ENCODE measurements at regions not wholly inside any gene's neighbourhood (a gene's known extent, or its start where the extent isn't known, plus 50 kb on each side); places are given as distances from the start of the nearest gene placed in this dataset.

- TF ChIP-seq ZNF646 (CRISPR knock-in tag; IDR thresholded peaks at IDR 0.05) (no peak), ZNF530 (CRISPR knock-in tag; IDR thresholded peaks at IDR 0.05; ENCODE audit: low read depth) (no peak), ZBTB26 (CRISPR knock-in tag; IDR thresholded peaks at IDR 0.05; ENCODE audit: borderline replicate concordance) (no peak)
Measured at GRCh38 chr1:56175211-56175610, 404.2 kb downstream of the PLPP3 start (continued).

- H3K36me3 ChIP-seq (replicated peaks in 1 of 2; ENCODE audit: control insufficient read depth in 1 of 2, insufficient read depth in 2 of 2, low read length in 2 of 2), result no peaks in the 10 kb centered on the region
- no peaks in the 10 kb centered on the region for H3K27me3 ChIP-seq (ENCODE audit: control insufficient read depth in 1 of 2, insufficient read depth in 2 of 2, low read length in 2 of 2)
- FAIRE-seq, result no peak
- no peaks in the 10 kb centered on the region for H3K9me3 ChIP-seq (ENCODE audit: low read length)
- in situ Hi-C loops (cut with HindIII; ENCODE audit: extremely low pct_ligation_motif_present, low pct_unique_long_range_greater_than_20kb), result no loop called here
- no peak overlapping the region for H3K27ac ChIP-seq (ENCODE audit: extremely low read length, insufficient read depth, low read length)
- no peaks in the 10 kb centered on the region for H3K79me2 ChIP-seq (ENCODE audit: insufficient read depth, low read length)
- no peaks in the 10 kb centered on the region for H4K20me1 ChIP-seq (ENCODE audit: insufficient read depth, low read length)
- POLR2A ChIA-PET, result no interaction called here
- no peak for ATAC-seq
- 0% methylated on average over 1 of the region's 1 CpG for WGBS (ENCODE audit: low lambda C conversion rate)
- H3K4me2 ChIP-seq (ENCODE audit: low read depth, low read length), result no peak overlapping the region
- BruUV-seq (replicated peaks), result no TSS peak
- no peak overlapping the region for H2AFZ ChIP-seq (ENCODE audit: low read length)
- CTCF ChIA-PET (ENCODE audit: low intra/inter-chr PET ratio, low total read pairs), result no interaction called here
- no peak overlapping the region for H3K4me3 ChIP-seq (replicated peaks in 1 of 3; ENCODE audit: insufficient read depth in 1 of 3, low read depth in 2 of 3, low read length in 3 of 3)
- H3K4me1 ChIP-seq (ENCODE audit: insufficient read depth, low read length), result peaks cover 18% of the 10 kb centered on the region
- DNase-seq (ENCODE audit: low spot score), result no peak
- intact Hi-C loops (cut with micrococcal nuclease; ENCODE audit: unreplicated experiment), result no loop called here
- no peak overlapping the region for H3K9ac ChIP-seq (ENCODE audit: insufficient read depth, low read depth, low read length)
- TF ChIP-seq SRF (IDR thresholded peaks at IDR 0.05; ENCODE audit: low read depth, low read length) (no peak), ZZZ3 (CRISPR knock-in tag; IDR thresholded peaks at IDR 0.05; ENCODE audit: borderline replicate concordance) (no peak), RORA (CRISPR knock-in tag; IDR thresholded peaks at IDR 0.05) (no peak), ZNF317 (CRISPR knock-in tag; IDR thresholded peaks at IDR 0.05) (no peak), ZUFSP (CRISPR knock-in tag; IDR thresholded peaks at IDR 0.05; ENCODE audit: borderline replicate concordance) (no peak), ELF4 (CRISPR knock-in tag; IDR thresholded peaks at IDR 0.05; ENCODE audit: borderline replicate concordance) (no peak), RFXAP (CRISPR knock-in tag; IDR thresholded peaks at IDR 0.05; ENCODE audit: borderline replicate concordance) (no peak), ZIK1 (CRISPR knock-in tag; IDR thresholded peaks at IDR 0.05; ENCODE audit: borderline replicate concordance, low read depth) (no peak), ZNF790 (CRISPR knock-in tag; IDR thresholded peaks at IDR 0.05; ENCODE audit: borderline replicate concordance) (no peak), ZNF441 (CRISPR knock-in tag; IDR thresholded peaks at IDR 0.05; ENCODE audit: borderline replicate concordance) (no peak), DNMT1 (CRISPR knock-in tag; IDR thresholded peaks at IDR 0.05) (no peak)
Measured at GRCh38 chr1:56174176-56174885, 405.0 kb downstream of the PLPP3 start.
